Neural cell (in vitro differentiated cells): ENCODE measurements at regions not wholly inside any gene's neighbourhood (a gene's known extent, or its start where the extent isn't known, plus 50 kb on each side); places are given as distances from the start of the nearest gene placed in this dataset.

Experiments used
- EP300 ChIP-seq: fragments of 450-650 bp; conservative IDR thresholded peaks from 2 replicates; pipeline ENCODE4 v1.6.1; 2014; ENCODE audit warnings: antibody characterized with exemption, mild to moderate bottlenecking, moderate library complexity; ENCODE audit not compliant: poor library complexity, severe bottlenecking
- EZH2 ChIP-seq: fragments of 200-600, 300-800 bp; shearing (Covaris generic), sonication (generic); IDR thresholded peaks from 2 replicates; pipeline ENCODE4 v1.6.1; 2014; ENCODE audit warnings: antibody characterized with exemption, low read length, borderline replicate concordance, mild to moderate bottlenecking; ENCODE audit not compliant: insufficient read depth, poor library complexity, severe bottlenecking
- MXI1 ChIP-seq: fragments of 450-650 bp; conservative IDR thresholded peaks from 2 replicates; pipeline ENCODE4 v1.6.1; 2014; ENCODE audit warnings: antibody characterized with exemption, mild to moderate bottlenecking; ENCODE audit not compliant: poor library complexity, severe bottlenecking
- POLR2AphosphoS5 ChIP-seq: IDR thresholded peaks from 2 replicates; pipeline ENCODE4 v1.6.1; 2012
- RAD21 ChIP-seq: fragments of 450-650 bp; conservative IDR thresholded peaks from 2 replicates; pipeline ENCODE4 v1.6.1; 2014; ENCODE audit warnings: antibody characterized with exemption, mild to moderate bottlenecking, moderate library complexity
- SMC3 ChIP-seq: fragments of 450-650 bp; conservative IDR thresholded peaks from 2 replicates; pipeline ENCODE4 v1.6.1; 2014; ENCODE audit warnings: antibody characterized with exemption, mild to moderate bottlenecking, moderate library complexity; ENCODE audit not compliant: poor library complexity
- TAF1 ChIP-seq: IDR thresholded peaks from 2 replicates; pipeline ENCODE4 v1.6.1; 2012; ENCODE audit warnings: low read depth
- TF ChIP-seq, protein P1 (sequence below): fragments of 450-650 bp; IDR thresholded peaks from 2 replicates; pipeline ENCODE4 v1.5.1; 2014; ENCODE audit warnings: antibody characterized with exemption, mild to moderate bottlenecking, moderate library complexity; ENCODE audit not compliant: poor library complexity, severe bottlenecking
- TF ChIP-seq, protein P2 (sequence below): IDR thresholded peaks from 2 replicates; pipeline ENCODE4 v1.6.1; 2012; ENCODE audit warnings: borderline replicate concordance

DNA sequence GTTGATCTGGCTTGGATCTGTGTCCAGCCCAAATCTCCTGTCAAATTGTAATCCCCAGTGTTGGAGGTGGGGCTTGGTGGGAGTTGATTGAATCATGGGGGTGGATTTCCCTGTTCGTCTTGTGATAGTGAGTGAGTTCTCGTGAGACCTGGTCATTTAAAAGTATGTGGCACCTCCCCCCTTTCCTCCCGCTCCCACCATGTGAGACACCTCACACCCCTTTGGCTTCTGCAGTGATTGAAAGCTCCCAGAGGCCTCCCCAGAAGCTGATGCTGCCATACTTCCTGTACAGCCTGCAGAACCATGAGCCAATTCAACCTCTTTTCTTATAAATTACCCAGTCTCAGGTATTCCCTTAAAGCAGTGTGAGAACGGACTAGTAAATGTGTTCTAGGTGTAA is 117.3 kb upstream of the PTCH1 start:
- no peak for TF ChIP-seq POLR2AphosphoS5
- TF ChIP-seq EP300: no peak
- TF ChIP-seq, protein P1, sequence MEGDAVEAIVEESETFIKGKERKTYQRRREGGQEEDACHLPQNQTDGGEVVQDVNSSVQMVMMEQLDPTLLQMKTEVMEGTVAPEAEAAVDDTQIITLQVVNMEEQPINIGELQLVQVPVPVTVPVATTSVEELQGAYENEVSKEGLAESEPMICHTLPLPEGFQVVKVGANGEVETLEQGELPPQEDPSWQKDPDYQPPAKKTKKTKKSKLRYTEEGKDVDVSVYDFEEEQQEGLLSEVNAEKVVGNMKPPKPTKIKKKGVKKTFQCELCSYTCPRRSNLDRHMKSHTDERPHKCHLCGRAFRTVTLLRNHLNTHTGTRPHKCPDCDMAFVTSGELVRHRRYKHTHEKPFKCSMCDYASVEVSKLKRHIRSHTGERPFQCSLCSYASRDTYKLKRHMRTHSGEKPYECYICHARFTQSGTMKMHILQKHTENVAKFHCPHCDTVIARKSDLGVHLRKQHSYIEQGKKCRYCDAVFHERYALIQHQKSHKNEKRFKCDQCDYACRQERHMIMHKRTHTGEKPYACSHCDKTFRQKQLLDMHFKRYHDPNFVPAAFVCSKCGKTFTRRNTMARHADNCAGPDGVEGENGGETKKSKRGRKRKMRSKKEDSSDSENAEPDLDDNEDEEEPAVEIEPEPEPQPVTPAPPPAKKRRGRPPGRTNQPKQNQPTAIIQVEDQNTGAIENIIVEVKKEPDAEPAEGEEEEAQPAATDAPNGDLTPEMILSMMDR: no peak
- no peak for TF ChIP-seq SMC3
- no peak for TF ChIP-seq MXI1
- no peak for TF ChIP-seq EZH2
- no peak for TF ChIP-seq TAF1
- TF ChIP-seq, protein P2, sequence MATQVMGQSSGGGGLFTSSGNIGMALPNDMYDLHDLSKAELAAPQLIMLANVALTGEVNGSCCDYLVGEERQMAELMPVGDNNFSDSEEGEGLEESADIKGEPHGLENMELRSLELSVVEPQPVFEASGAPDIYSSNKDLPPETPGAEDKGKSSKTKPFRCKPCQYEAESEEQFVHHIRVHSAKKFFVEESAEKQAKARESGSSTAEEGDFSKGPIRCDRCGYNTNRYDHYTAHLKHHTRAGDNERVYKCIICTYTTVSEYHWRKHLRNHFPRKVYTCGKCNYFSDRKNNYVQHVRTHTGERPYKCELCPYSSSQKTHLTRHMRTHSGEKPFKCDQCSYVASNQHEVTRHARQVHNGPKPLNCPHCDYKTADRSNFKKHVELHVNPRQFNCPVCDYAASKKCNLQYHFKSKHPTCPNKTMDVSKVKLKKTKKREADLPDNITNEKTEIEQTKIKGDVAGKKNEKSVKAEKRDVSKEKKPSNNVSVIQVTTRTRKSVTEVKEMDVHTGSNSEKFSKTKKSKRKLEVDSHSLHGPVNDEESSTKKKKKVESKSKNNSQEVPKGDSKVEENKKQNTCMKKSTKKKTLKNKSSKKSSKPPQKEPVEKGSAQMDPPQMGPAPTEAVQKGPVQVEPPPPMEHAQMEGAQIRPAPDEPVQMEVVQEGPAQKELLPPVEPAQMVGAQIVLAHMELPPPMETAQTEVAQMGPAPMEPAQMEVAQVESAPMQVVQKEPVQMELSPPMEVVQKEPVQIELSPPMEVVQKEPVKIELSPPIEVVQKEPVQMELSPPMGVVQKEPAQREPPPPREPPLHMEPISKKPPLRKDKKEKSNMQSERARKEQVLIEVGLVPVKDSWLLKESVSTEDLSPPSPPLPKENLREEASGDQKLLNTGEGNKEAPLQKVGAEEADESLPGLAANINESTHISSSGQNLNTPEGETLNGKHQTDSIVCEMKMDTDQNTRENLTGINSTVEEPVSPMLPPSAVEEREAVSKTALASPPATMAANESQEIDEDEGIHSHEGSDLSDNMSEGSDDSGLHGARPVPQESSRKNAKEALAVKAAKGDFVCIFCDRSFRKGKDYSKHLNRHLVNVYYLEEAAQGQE: no peak
- no peak for TF ChIP-seq RAD21
